HL-60 (cell line): ENCODE measurements at regions not wholly inside any gene's neighbourhood (a gene's known extent, or its start where the extent isn't known, plus 50 kb on each side); places are given as distances from the start of the nearest gene placed in this dataset.

Experiments used
- DNase-seq, 2 experiments: peaks; one replicate each; pipeline ENCODE4 v3.0.0-alpha.2; 2010 to 2020; ENCODE audit warnings: low read depth in 1 of 2, low spot score in 1 of 2
- H3K27ac ChIP-seq: fragments of 250-450 bp; sonication (Bioruptor Pico); replicated peaks from 2 replicates; pipeline ENCODE4 v1.5.1; 2020; ENCODE audit warnings: mild to moderate bottlenecking, moderate library complexity
- H3K27me3 ChIP-seq: fragments of 250-450 bp; sonication (Bioruptor Pico); 2 replicates; pipeline ENCODE4 v1.5.1; 2021; ENCODE audit warnings: mild to moderate bottlenecking, moderate library complexity; ENCODE audit not compliant: insufficient read depth, poor library complexity, severe bottlenecking
- H3K4me3 ChIP-seq: replicated peaks from 2 replicates; pipeline ENCODE4 v1.5.1; 2011; ENCODE audit warnings: mild to moderate bottlenecking, control low read depth, low read length; ENCODE audit not compliant: insufficient read depth
- CTCF ChIP-seq: IDR thresholded peaks from one replicate; pipeline ENCODE4 v1.5.1; 2011; ENCODE audit warnings: low read length, control low read depth, inconsistent platforms; ENCODE audit not compliant: insufficient read depth
- GABPA ChIP-seq: IDR thresholded peaks from 2 replicates; pipeline ENCODE4 v1.6.1; 2012; ENCODE audit warnings: low read depth
- POLR2AphosphoS5 ChIP-seq: IDR thresholded peaks from 2 replicates; pipeline ENCODE4 v1.6.1; 2012; ENCODE audit warnings: low read depth
- REST ChIP-seq: IDR thresholded peaks from 2 replicates; pipeline ENCODE4 v1.6.1; 2012; ENCODE audit warnings: low read depth; ENCODE audit not compliant: insufficient replicate concordance
- SPI1 ChIP-seq: IDR thresholded peaks from 2 replicates; pipeline ENCODE4 v1.6.1; 2012; ENCODE audit warnings: low read depth, mild to moderate bottlenecking, borderline replicate concordance

- no peak overlapping the region for H3K27ac ChIP-seq
- no peak for DNase-seq
- no peak for TF ChIP-seq POLR2AphosphoS5
- TF ChIP-seq REST = no peak
- TF ChIP-seq SPI1 = no peak
- no peak for TF ChIP-seq CTCF
- no peak for TF ChIP-seq GABPA
- no peaks in the 10 kb centered on the region for H3K27me3 ChIP-seq
- H3K4me3 ChIP-seq = no peak overlapping the region
Measured at GRCh38 chr14:48253020-48253419, 577.6 kb upstream of the MDGA2 start.

- no peak for TF ChIP-seq POLR2AphosphoS5
- TF ChIP-seq CTCF = no peak
- no peak for TF ChIP-seq REST
- no peak for TF ChIP-seq GABPA
- TF ChIP-seq SPI1 = peak; percentile 92
- no peaks in the 10 kb centered on the region for H3K27me3 ChIP-seq
- peak in 1 of 2 experiments; percentile 4 for DNase-seq
- no peak overlapping the region for H3K4me3 ChIP-seq
- H3K27ac ChIP-seq = no peak overlapping the region
Measured at GRCh38 chr14:48251290-48251689, 575.9 kb upstream of the MDGA2 start.

GRCh38 chr14:48250575-48250974 is 575.2 kb upstream of the MDGA2 start:
- no peak overlapping the region for H3K27ac ChIP-seq
- no peak for DNase-seq
- no peak for TF ChIP-seq GABPA
- no peak for TF ChIP-seq REST
- TF ChIP-seq CTCF = no peak
- TF ChIP-seq POLR2AphosphoS5 = no peak
- no peak for TF ChIP-seq SPI1
- H3K27me3 ChIP-seq = no peaks in the 10 kb centered on the region
- no peak overlapping the region for H3K4me3 ChIP-seq
